Heart left ventricle (tissue), 13 donors: ENCODE measurements at regions not wholly inside any gene's neighbourhood (a gene's known extent, or its start where the extent isn't known, plus 50 kb on each side); places are given as distances from the start of the nearest gene placed in this dataset.

ENCODE experiments used
- POLR2A ChIP-seq, 2 donors: fragments of 450-650 bp; IDR thresholded peaks; one replicate each; pipeline ENCODE4 v1.6.1; 2017; ENCODE audit warnings: antibody characterized with exemption in 2 of 2, mild to moderate bottlenecking in 2 of 2, moderate library complexity in 2 of 2
- TF ChIP-seq, protein P1 (sequence below), 12 donors: fragments of 200-600 bp; sonication (generic) in 4 of 12; IDR thresholded peaks; one replicate each; pipeline versions ENCODE4 v1.5.0 to v1.8.0; 2018 to 2022; ENCODE audit warnings: antibody characterized with exemption in 12 of 12, mild to moderate bottlenecking in 5 of 12
- donor health status: ischemic (EF 13 %, LVEDD 7.1; RV severe dilation, severe dysfunction).
- donor health status: DM: no; HTN: yes; CAD: no.
- donor health status: DM: no; HTN: no; CAD: no.
- donor health status: ischemic (EF 25% LVEDD 6.9; RV normal size, moderate dysfunction).
- donor health status: ischemic (EF 25% LVEDD 5.7; RV mildly dilated, moderate dysfunction).
- donor health status: ischemic (EF 35%, LVEDD 5.7; RV mildly dilated, moderate dysfunction).
- donor health status: nonischemic (EF 11% LVEDD 7.7; RV severe dilation, severe dysfunction).
- donor health status: DM: yes; HTN: yes; CAD: no.
- donor health status: PGD.
- donor health status: ischemic (EF 29% LVEDD 5.4; RV normal size, mild dysfunction).
- donor health status: nonischemic (EF 23%, LVEDD 6.1; RV moderate dilation, normal function).

DNA sequence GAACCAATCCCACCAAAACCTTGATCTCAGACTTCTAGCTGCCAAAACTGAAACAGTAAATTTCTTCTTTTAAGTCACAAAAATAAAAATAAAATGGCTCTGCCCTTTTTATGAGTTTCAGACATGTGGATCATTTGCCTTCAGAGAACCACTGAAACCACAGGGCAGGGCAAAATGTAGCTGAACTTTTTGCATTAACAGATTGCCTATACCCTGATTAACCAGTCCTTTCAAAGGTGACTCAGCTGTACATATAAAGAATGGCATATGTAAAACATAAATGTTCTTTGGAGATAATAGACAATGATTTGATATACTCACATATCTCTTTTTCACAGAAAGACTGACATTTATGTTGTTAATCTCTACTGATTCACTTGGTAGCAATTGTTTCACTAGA is 187.1 kb upstream of the GRIN3A start:
- TF ChIP-seq, protein P1, sequence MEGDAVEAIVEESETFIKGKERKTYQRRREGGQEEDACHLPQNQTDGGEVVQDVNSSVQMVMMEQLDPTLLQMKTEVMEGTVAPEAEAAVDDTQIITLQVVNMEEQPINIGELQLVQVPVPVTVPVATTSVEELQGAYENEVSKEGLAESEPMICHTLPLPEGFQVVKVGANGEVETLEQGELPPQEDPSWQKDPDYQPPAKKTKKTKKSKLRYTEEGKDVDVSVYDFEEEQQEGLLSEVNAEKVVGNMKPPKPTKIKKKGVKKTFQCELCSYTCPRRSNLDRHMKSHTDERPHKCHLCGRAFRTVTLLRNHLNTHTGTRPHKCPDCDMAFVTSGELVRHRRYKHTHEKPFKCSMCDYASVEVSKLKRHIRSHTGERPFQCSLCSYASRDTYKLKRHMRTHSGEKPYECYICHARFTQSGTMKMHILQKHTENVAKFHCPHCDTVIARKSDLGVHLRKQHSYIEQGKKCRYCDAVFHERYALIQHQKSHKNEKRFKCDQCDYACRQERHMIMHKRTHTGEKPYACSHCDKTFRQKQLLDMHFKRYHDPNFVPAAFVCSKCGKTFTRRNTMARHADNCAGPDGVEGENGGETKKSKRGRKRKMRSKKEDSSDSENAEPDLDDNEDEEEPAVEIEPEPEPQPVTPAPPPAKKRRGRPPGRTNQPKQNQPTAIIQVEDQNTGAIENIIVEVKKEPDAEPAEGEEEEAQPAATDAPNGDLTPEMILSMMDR (IDR thresholded peaks at IDR 0.05): no peak
- TF ChIP-seq POLR2A (IDR thresholded peaks at IDR 0.05): no peak
